HG02678 (cell line): ENCODE measurements at regions not wholly inside any gene's neighbourhood (a gene's known extent, or its start where the extent isn't known, plus 50 kb on each side); places are given as distances from the start of the nearest gene placed in this dataset.

Experiments used
- ATAC-seq: cut with Tn5 transposase; IDR thresholded peaks from one replicate; pipeline ENCODE4 v1.9.1; 2021; ENCODE audit warnings: mild to moderate bottlenecking, moderate library complexity; ENCODE audit not compliant: unreplicated experiment

DNA sequence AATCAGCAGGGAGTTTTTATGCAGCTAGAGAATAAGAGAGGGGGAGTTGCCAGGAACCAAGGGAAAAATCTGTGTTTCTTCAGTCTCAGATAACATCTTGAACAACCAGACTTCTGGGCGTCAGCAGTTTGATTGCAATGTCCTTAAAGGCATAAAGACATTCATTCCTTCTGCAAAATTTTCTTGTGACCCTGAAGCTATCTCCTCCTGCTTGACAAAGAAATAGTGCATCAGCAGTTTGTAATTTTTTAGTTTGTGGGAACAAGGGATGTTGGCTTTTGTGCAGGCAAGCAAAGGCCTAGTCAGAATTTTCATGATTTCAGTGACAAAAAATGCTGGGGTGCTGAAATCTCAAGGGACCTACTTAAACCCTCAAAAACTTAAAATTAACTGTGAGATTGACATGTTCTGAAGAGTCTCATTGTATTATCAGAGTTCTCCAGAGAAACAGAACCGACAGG, 125.8 kb upstream of the UNC5C start:
- no peak for ATAC-seq

DNA sequence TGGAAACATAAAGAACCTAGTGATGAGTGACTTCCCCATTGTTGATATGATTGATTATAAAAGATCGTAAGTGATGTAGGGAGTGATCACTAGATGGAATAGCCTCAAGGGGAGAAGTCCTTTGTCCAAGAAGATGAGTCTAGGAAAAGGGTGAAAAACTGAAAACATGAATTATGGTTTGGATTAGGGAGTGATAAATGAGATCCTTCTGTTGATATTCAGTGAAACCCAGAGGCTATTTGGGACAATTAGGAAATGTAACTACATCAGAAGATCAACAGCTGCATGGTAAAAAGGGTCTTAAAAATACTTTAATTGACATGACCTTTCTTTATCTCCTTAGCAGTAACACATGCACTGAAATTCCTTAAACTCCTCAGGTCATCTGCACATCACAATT, 124.0 kb upstream of the UNC5C start:
- no peak for ATAC-seq

DNA sequence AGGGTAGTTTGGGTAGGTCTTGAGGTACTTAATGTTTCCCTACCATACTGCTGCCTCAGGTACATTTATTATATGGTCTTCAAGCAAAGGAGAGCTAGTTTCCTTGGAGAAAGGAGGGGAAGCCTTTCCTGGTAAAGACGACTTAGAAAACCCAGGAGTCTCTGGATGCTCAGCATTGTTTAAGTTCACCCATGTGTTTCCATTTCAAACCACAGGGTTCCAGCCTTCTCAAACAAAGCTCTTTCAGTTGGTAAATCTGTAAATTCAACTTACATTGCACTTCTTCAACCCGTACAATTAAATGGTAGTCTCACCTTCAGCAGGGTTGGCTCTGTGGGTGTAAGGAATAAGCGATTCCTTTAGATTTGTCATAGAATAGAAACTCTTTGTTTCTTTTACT, 111.9 kb upstream of the UNC5C start:
- ATAC-seq: no peak

DNA sequence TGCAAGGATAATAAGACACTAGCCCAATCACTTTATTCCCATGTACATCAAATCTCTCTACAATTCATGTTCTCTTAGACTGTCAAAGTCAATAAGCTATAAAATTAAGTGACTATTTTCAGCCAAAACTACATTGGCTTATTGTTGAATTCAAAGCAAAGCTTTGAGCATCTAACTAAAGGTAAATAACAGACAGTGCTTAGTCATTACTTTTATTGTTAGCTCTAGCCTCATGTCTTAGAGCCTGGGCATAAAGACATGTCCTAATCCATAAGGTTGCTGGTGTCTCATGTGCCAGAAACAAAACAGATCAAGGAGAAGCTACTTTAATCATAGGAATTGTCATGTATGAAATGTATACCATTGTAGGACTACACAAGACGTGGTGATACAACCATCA, 103.1 kb upstream of the UNC5C start:
- no peak for ATAC-seq

DNA sequence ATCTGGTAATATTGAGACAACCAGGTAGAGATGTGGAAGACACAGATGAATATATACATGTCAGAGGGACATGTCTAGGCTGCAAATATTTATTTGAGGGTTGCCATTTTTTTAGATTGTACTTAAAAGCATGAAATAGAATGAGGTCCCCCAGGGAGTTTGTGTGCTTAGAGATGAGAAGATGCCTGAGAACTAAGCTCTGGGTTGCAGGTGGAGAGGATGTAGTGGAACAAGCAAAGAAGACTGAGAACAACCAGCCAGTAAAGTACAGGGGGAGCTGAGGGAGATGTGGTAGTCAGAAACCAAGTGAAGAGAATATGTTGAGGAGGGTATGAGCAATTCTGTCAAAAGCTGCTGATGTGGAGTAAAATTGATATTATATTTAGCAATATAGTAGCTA, 95.6 kb upstream of the UNC5C start:
- no peak for ATAC-seq

DNA sequence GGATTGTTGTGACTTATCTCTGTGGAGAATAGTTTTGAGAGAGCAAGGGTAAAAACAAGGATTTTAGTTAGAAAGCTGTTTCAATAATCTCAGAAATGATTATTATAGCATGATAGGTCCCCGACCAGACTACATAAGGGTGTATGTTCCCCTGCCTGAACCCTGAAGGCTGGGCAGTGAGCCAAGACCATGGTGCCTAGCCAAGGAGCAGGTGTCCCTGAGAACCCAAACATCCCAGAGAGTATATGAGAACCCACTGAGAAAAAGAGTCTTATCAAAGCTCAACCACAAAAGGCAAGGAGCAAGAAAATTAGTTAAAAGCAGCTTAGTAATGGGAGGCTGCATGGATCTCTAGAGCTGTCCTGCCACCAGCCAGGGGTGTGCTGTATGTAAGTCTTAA, 94.9 kb upstream of the UNC5C start:
- no peak for ATAC-seq

DNA sequence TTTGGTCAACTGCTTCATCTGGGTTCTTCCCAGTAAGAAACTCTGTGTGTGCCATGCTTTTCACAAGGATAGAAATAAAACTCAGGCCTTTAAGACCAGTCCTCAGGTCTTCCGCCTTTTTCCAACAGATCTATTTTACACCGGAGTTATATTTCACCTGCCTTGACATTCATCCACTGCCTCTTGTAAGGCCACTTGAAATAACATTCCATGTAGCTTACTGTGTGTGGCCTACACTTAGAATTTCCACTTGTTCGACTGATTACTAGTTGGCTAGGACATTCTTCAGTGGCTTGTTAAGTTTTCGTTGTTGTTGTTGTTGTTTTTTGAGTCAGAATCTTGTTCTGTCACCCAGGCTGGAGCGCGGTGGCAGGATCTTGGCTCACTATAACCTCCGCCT, 92.8 kb upstream of the UNC5C start:
- no peak for ATAC-seq

DNA sequence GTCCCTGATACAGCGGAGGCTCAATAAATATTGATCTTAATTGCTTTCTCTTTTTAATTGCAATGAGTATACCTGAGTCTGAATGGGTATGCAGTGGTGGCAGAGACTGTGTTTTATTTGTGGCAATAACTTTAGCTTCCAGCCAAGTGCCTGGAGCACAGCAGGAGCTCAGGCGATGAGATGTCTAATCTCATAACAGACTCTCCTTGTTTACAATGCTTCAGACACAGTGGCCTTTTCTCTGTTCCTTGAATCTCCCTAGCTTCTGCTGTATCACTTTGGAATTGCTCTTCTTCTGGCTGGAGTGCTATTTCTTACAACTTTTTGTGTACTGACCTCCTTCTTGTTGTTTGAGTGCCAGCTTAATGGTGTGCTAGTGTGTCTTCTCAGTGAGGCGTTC, 91.5 kb upstream of the UNC5C start:
- no peak for ATAC-seq

DNA sequence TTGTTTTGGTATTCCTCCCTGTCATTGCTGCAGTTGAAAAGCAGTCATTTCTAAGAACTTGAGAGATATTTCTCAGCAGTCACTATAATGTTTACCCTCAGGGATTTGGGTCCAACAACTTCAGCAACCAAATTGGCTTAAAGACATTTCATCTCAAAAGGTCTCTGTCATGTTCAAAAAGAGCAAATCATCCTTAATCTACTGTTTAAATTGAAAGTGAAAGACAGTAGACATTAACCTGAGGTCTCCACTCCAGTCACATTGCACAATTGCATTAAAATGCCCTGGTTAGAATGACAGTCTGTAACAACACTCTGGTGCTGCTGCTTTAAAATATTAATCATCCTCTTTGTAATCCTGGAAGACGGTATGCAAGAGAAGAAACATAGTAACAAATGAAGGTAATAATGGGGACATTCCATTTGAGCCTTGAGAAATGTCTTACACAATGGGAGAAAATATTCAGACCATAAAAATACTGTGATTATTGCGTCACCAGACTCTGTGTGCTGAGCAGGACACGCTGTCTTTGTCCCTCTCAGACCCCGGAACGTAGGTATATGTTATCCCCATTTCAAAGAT, 90.2 kb upstream of the UNC5C start:
- no peak for ATAC-seq

DNA sequence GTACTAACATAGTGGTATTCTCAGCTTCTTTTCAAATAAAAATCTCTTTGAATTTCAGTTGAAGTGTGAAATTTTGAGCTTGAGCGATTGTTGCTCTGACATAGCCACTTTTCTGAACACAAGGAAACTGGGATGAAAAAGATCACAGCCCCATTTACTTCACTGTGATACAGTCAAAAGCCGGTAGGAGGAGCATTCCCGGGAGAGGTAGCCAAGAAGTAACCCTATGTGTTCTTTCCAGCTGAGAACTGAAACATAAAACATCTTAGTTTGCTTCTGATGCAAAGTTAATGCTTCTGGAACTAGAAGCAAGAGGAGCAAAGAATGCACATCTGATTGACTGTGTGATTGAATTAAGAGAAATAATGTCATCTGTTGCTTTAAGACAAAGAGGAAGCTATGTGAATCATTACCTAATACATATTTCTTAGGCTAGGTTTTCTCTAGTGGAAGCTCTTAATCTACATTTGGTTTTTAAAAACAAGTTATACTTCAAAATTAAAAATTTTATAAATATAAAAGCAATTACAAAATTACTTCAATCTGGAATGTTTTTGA, 88.3 kb upstream of the UNC5C start:
- ATAC-seq: no peak

DNA sequence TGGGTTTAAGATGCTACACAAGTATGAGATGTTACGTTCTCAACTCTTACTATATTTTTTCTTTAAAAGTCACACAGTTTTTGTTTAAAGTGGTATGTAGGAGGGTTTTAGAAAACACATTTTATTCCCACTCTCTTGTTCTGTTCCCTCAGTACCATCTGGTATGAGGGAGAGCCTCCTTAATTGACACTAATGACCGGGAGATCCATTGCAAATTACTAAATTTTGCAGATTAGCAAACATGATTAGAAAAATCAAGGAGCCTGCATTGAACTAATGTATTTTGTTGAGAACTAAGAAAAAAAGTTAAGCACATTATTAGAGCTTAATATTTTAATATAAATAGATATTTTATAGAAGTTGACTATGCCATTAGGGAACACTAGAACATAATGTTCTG, 87.3 kb upstream of the UNC5C start:
- no peak for ATAC-seq

DNA sequence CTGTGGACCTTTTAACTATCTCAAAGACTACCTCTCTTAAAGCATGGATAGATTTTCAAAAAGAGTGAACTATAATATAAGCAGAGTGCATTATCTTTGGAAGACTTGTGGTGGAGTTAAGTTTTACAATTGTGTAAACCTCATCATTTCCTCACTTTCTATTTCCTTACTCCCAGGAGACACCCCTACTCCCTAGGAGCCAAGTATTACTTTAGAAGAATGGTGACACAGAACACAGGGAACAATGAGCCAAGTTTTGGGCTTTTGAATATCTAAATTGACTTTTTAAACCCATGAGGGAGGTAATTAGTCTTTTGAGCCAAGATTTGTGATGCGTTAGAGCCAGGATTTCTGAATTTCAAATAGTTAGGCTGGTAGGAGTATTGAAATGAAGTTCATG, 78.9 kb upstream of the UNC5C start:
- no peak for ATAC-seq

DNA sequence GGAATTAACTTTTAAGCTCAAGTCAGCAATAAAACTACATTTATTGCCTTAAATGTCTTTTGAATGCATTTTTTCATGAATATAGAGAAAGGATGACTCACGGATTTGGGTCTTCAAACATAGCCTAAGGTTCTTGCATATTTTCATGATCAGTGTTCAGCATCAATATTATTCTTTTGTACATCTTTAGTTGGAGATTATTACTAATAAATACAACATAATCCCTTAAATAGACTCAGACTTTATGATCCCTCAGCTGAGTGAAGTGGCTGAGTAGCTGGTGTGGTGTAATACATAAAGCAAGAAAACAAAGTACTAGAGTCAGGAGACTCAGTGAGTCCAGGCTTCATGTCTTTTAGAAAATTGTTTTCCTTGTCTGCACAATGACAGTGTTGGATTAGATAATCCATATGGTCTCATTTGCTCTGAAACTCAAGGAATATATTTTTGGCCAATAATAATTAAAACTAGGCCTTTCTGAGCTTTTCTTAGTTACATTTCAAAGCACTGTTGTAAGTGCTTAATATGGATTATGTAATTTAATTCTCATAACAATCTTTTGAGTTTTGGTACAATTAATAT, 78.3 kb upstream of the UNC5C start:
- no peak for ATAC-seq

DNA sequence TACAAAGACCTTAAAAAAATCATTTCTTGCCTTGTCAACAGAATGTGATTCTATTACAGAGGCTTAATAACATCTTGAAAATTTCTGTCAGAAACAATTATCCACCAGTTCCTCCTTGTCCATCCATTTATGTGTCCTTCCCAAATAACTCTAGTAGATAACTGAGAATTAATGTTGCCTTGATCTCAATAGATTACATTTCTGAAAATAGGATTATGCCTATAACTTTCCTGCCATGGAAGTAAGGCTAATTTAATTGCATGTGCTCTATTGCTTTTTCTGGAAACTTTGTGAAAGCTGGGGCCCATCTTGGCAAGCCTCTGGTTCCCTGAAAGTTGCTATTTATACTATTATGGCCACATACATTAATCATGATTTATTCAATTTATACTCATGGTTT, 76.2 kb upstream of the UNC5C start:
- no peak for ATAC-seq

DNA sequence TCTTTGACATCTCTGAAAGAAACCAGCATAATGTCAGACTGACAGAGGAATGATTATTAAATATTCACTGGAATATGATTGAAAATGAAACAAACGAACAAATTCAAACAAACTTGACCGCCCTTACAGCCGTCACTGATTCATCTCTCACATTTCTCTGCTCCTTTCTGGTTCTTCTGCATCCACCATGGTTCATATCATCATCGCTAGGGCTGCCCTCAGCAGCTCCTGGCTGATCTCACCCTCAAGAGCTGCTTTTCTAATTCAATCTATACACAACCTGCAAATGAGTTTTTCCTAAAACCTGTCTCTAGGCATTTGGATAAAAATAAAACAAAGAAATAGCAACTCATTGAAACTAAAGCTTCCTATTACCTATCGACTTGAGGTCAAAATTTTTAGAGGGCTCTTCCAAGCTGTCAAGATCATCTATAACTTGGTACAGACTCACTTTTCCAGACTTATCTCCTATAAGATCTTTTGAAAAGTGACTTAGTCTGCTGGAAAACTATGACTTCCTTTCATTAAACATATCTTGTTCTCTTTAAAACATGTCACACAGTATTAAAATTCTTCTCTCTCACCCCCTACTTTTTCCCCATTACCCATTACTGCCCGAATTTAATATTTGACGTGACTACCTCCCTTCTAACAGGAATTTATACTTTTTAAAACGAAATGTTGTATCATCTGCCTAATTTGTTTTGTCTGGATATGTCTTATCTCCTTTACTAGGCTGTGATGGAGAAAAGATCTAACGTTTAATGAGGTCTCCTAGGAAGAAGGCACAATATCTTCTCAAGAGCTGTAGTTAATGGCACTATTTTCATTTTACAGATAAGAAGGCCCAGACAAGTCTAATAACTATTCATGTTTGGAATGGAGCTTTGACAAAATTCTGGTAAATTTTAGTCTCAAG, 71.0 kb upstream of the UNC5C start:
- no peak for ATAC-seq

DNA sequence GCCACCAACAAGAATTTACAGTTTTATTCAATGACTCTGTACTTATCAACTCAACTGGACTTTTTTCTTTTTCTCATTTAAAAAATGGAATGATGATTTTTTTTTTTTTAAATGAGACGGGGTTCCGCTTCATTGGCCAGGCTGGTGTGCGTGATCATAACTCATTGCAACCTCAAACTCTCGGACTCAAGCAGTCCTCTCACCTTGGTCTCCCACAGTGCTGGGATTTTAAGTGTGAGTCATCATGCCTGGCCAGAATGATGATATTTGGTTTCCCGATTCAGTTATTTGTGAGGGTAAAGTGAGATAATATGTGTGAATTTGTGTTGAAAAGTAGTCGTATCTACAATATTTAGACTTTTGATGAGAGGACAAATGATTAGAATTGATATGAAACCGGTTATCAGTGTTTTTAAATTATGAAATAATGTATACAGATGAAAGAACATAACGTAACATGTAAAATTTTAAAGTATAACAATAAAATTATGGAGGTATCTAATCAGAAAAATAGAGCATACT, 66.0 kb upstream of the UNC5C start:
- ATAC-seq: no peak

DNA sequence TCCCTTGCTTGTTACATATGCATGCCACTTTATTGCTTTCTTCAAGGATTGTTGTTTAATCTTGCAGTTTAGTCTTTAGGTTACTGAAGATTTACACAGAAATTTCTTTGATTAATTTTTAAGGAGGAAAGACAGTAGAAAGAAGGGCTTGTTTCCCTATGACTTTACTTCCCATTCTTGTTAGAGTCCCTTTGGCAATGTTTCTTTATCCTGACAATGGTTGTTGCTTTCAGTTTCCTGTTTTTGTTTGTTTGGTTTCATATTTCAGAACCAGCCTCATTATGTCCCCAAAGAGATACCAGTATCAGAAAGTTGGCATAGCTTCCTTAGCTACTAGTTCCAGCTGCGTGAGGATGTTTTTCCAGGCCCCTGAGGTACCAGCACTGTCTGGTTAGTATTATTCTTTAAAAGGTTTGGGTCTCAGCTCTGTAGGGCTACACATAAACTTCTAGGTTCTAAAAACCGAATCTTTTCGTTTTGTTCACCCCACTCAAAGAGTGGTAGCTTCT, 61.3 kb upstream of the UNC5C start:
- ATAC-seq: no peak

DNA sequence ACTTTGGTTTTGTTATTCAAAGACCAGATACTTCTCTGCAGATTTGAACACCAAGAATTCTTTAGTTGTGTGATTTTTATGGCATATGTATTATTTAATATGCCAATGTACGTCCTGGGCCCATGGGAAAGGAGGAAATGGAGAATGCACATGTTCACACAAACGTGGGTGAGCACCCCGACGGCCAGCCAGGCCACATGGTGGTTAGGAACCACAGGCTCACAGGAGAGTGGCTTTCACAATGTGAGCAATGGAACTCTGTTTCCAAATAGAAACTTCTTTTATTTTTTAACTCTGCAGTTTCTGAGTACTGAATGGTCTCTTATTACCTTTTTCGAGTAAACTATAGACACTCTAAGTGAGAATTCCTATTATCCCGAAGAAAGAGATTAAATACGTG, 58.0 kb upstream of the UNC5C start:
- no peak for ATAC-seq

DNA sequence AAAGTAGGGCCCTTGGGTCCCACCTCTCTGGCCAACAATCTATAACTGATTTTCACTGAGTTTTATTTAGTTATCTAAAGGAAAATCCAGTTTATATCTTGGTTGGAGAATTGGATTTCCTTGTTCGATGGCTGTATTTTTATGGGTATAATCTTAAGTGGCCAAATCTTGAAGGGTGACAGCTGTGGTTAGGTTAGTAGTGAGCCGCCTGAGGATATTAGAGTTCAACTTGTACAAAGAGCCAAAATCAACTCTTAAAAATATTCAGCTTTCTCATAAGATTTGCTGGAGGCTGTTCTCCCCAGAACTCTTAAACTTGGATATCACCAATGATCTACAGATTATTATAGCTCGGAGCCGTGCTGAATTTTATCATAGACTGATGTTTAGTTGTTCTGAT, 54.6 kb upstream of the UNC5C start:
- ATAC-seq: no peak

DNA sequence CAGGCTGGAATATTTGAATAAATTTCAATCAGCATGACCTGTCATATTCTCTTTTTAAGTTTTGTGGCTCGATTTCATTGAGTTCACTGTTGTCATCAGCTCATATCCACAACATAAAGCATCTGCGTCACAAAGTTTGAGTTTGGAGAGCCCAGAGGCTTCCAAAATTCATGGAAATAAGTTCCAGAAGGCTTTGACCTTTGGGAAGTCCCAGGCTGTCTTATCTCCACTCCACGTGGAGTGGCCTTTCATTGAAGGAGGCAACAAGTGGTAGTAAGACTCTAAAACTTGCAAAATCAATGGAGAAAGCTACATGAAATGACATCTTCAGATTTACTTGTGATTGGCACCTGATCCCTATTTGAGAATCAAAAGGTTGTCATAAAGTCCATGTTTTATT, 54.1 kb upstream of the UNC5C start:
- no peak for ATAC-seq

DNA sequence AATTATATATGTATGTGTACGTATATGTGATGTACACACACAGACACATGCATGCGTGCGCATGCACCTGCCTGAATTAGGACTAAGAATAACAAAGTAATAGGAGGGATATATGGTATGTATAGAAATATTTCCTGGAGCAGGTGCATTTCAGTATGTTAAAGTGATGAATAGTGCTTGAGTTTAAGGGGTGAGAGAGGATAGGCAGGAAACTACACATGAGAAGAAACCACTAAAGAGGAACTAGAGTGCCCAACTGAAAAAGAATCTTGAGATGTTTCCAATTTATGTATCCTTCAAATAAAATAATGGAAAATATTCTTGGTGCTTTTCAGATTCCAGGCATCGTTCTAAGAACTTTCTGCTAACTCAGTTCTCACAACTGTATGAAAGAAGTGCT, 52.6 kb upstream of the UNC5C start:
- ATAC-seq: no peak
